ENCODE measurements at regions not wholly inside any gene's neighbourhood (a gene's known extent, or its start where the extent isn't known, plus 50 kb on each side); places are given as distances from the start of the nearest gene placed in this dataset.

DNA sequence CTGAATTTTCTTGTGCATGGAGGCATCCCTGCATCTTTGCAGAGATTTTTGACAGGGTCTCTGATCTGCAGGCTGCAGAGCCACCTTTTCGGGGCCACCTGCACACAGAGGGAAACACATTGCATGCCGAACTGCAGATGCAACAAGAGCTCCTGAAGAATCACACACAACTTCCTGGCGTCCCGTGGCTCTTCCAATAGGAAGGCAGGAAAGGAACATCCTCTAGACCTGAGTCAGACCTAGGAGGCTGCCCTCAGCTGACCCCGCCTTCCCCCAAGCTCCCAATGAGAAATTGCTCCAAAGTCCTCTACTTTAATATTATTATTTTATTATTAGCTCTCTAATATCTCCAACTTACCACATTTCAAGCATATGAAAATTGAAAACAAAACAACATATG lies 213.2 kb upstream of the ARRDC4 start:
- TF ChIP-seq, protein P1, sequence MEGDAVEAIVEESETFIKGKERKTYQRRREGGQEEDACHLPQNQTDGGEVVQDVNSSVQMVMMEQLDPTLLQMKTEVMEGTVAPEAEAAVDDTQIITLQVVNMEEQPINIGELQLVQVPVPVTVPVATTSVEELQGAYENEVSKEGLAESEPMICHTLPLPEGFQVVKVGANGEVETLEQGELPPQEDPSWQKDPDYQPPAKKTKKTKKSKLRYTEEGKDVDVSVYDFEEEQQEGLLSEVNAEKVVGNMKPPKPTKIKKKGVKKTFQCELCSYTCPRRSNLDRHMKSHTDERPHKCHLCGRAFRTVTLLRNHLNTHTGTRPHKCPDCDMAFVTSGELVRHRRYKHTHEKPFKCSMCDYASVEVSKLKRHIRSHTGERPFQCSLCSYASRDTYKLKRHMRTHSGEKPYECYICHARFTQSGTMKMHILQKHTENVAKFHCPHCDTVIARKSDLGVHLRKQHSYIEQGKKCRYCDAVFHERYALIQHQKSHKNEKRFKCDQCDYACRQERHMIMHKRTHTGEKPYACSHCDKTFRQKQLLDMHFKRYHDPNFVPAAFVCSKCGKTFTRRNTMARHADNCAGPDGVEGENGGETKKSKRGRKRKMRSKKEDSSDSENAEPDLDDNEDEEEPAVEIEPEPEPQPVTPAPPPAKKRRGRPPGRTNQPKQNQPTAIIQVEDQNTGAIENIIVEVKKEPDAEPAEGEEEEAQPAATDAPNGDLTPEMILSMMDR (IDR thresholded peaks at IDR 0.05; ENCODE audit: low read length): no peak
- TF ChIP-seq EZH2 (optimal IDR thresholded peaks at IDR 0.05; ENCODE audit: low read depth, low read length): no peak

Data from MM.1S (cell line).